NCI-H2107 (cell line): ENCODE measurements at regions not wholly inside any gene's neighbourhood (a gene's known extent, or its start where the extent isn't known, plus 50 kb on each side); places are given as distances from the start of the nearest gene placed in this dataset.
"Not testable (repeated sequence)": the region's sequence is repeated elsewhere in the genome, so short reads cannot be mapped to it uniquely, and the experiment has no call there.

Experiments
- DNase-seq: peaks from one replicate; lab custom pipeline; 2025; lab: John Stamatoyannopoulos, UW

DNA sequence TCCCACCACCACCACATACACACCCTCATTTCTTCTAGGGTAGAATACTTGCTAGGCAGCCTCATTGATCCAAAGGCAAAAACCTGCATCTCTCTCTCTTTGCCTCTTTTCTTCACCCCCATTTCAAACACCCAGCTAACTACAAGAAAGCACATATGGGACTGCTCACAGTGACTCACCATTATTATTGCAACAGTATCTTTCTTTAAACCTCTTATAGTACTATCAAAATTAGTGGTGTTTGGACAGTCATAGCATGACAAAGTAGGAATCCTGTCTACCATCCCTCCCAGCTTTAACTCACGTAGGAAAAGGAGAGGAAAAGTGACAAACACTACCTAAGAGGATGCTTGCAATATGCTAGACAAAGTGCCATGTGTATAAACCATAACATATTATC is 422.5 kb upstream of the CRIM1 start:
- DNase-seq: no peak

- DNase-seq: no peak
Observed at GRCh38 chr2:35932276-35932963, 423.2 kb upstream of the CRIM1 start.

- no peak for DNase-seq
Observed at GRCh38 chr2:35931626-35932025, 424.0 kb upstream of the CRIM1 start.

GRCh38 chr2:35931115-35931514 is 424.5 kb upstream of the CRIM1 start:
- DNase-seq: no peak

- DNase-seq: no peak
Observed at GRCh38 chr2:35929551-35929950, 426.0 kb upstream of the CRIM1 start.

DNA sequence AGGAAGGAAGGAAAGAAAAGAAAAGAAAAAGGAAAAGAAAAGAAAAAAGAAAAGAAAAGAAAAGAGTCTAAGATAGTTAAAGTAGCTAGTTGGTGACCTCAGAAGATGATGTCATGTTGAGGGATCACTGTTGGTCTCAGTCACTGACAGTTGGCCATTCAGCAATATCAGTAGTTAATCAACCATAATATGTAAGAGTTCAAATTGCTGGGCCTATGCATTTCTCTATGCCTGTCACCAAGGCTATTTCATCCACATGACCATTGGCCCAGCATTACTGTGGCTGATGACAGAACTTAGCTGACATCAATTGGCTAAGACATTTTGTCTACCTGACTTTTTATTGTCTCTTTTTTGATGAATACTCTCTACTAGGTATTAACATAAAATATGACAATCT is 435.5 kb upstream of the CRIM1 start:
- no peak for DNase-seq

- DNase-seq: no peak
Observed at GRCh38 chr2:35915261-35915660, 440.3 kb upstream of the CRIM1 start.

DNA sequence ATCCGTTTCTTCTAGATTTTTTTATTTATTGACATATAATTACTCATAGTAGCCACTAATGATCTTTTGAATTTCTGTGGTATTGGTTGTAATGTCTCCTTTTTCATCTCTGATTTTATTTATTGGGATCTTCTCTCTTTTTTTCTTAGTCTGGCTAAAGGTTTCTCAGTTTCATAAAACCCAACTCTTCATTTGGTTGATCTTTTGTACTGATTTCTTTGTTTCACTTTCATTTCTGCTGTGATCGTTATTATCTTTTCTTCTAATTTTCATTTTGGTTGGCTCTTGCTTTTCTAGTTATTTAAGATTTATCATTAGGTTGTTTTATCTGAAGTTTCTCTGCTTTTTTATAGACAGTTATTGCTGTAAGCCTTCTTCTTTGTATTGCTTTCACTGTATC is 463.6 kb upstream of the CRIM1 start:
- no peak for DNase-seq

GRCh38 chr2:35891528-35891927 is 464.1 kb upstream of the CRIM1 start:
- DNase-seq: no peak

GRCh38 chr2:35887146-35887545 is 468.4 kb upstream of the CRIM1 start:
- no peak for DNase-seq

DNA sequence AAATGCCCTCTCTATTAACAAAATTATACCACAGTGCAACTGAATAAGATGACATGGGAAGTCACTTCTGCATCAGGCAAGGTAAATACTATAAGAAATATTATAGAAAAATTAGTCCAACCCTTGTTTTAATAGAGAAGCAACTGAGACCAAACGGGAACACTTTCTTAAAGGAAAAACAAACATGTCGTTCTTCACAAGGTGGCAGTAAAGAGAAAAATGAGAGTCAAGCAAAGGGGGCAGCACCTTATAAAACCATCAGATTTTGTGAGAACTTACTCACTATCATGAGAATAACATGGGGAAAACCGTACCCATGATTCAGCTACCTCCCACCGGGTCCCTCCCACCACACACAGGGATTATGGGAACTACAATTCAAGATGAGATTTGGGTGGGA is 481.7 kb upstream of the CRIM1 start:
- DNase-seq: no peak

GRCh38 chr2:35871672-35872071 is 483.9 kb upstream of the CRIM1 start:
- DNase-seq: no peak

GRCh38 chr2:35870713-35871112 is 484.9 kb upstream of the CRIM1 start:
- DNase-seq: no peak

GRCh38 chr2:35864141-35864540 is 491.4 kb upstream of the CRIM1 start:
- no peak for DNase-seq

DNA sequence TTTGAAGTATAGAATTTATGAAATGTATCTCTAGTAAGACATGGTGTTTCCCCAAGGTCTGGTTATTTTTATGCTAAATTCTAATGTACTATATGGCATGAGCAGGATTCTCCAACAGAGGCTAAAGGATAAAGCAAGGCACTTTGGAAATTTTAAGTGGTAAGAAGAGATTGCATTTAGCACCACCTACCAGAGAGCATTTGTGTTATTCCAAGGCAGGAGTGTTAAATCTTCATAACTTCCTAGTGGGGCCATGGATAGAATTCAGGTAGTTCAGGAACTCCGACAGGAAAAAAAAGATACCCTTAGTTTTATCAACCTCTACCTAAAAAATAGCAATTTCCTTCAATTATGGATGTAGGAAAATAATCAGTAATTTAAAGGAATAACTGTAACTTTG is 497.4 kb upstream of the CRIM1 start:
- DNase-seq: no peak

GRCh38 chr2:35857498-35857897 is 498.1 kb upstream of the CRIM1 start:
- DNase-seq: no peak

GRCh38 chr2:35831385-35831784 is 524.2 kb upstream of the CRIM1 start:
- DNase-seq: no peak

GRCh38 chr2:35830833-35831232 is 524.7 kb upstream of the CRIM1 start:
- DNase-seq: no peak

DNA sequence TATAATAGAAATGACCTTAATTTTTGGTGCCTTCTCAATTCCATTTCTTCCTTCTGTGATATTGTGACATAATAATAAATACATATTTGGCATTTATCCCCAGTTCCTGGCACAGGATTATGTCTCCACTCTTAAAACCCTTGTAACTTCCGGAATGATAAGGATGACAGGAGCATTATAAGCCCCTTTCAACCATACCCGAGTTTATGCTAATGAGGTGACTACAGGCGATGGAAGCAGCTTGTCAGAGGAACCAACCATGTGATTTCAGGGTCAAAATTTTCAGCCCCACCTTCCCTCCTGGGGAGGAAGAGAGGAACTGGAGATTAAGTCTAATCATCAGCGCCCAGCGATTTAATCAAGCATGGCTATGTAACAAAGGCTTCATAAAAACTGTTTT is 528.5 kb upstream of the CRIM1 start:
- DNase-seq: no peak

DNA sequence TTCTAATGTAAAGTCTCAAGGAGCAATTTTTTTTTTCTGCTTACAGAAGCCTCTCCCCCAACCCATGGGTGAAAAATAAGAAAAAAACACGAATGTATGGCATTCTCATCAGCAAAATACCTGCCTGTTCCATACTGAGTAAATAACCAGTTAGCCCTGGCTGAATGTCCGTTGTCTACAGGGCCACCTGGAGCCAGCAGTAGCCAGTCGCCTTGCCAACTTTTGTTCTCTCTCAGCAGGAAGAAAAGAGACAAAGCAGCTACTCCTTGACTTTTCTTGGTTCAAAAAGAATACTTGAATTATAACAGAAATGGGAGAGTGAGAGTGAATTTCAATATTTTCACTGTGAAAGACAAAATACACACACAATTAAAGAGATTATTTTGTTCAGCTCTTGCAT is 532.9 kb upstream of the CRIM1 start:
- no peak for DNase-seq

- DNase-seq: no peak
Observed at GRCh38 chr2:35821675-35822074, 533.9 kb upstream of the CRIM1 start.

DNA sequence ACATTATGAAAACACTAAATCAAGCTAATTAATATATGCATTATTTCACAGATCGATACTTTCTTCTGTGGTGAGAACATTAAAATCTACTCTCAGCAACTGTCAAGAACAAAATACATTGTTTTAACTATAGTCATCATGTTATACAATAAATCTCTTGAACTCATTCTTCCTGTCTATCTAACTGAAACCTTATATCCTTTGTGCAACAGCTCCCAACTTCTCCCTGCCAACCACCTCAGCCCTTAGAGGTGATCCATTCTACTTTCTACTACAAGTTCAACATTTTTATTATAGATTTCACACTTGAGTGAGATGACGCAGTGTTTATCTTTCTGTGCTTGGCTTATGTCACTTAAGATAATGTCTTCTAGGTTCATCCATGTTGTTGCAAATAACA is 535.2 kb upstream of the CRIM1 start:
- DNase-seq: no peak

DNA sequence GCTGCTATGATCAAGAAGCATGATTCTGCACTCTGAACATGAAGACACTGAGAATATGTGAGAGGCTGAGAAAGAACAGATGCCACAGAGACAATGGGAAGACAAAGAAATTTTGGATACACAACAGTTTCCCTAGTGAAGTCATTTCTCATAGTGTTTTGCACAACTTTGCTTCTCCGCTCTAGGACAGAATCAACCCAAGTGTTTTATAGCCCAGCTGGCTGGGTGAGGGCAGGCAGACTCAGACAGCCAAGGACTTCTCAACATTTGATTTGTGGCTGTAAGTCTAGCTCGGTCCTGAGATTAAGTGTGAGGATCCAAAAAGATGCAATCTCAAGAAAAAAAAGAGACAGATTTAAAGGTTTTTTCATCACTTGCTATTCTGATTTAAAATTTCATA is 536.5 kb upstream of the CRIM1 start:
- DNase-seq: no peak

DNA sequence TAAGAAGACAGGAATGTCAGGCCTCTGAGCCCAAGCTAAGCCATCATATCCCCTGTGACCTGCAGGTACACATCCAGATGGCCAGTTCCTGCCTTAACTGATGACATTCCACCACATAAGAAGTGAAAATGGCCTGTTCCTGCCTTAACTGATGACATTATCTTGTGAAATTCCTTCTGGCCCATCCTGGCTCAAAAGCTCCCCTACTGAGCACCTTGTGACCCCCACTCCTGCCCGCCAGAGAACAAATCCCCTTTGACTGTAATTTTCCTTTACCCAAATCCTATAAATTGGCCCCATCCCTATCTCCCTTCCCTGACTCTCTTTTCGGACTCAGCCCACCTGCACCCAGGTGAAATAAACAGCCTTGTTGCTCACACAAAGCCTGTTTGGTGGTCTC is 537.2 kb upstream of the CRIM1 start:
- not testable (repeated sequence) for DNase-seq

DNA sequence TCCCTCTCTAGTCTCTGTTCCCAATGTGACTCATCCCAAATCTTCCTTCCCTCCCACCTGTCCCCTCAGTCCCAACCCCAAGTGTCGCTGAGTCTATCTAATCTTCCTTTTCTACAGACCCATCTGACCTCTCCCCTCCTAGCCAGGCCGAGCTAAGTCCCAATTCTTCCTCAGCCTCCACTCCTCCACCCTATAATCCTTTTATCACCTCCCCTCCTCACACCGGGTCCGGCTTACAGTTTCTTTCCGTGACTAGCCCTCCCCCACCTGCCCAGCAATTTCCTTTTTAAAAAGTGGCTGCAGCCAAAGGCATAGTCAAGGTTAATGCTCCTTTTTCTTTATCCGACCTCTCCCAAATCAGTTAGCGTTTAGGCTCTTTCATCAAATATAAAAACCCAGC is 541.0 kb upstream of the CRIM1 start:
- not testable (repeated sequence) for DNase-seq
